GM18502 (cell line): ENCODE measurements at regions not wholly inside any gene's neighbourhood (a gene's known extent, or its start where the extent isn't known, plus 50 kb on each side); places are given as distances from the start of the nearest gene placed in this dataset.

Source experiments
- ATAC-seq: cut with Tn5 transposase; IDR thresholded peaks from one replicate; pipeline ENCODE4 v1.9.1; 2021; ENCODE audit warnings: mild to moderate bottlenecking; ENCODE audit not compliant: unreplicated experiment, poor library complexity

DNA sequence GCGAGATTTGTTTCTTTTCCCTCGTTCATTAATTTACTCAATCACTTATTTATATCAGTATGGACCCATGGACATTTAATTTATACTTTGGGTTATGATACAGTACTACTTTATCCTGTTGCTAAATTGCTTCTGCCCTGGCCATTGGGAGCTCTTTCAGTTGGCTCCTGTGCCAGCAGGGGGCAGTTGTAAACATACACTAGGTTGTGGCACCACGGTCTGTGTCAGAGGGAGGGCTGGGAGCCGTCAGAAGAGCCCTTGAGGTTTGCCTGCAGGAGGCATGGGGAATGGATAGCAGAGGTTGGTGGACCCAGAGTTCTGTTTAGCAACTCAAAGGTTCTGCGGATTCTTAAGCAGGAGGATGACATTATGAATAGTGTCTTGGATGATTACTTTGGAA lies 94.3 kb downstream of the ERCC5 start:
- ATAC-seq = no peak

DNA sequence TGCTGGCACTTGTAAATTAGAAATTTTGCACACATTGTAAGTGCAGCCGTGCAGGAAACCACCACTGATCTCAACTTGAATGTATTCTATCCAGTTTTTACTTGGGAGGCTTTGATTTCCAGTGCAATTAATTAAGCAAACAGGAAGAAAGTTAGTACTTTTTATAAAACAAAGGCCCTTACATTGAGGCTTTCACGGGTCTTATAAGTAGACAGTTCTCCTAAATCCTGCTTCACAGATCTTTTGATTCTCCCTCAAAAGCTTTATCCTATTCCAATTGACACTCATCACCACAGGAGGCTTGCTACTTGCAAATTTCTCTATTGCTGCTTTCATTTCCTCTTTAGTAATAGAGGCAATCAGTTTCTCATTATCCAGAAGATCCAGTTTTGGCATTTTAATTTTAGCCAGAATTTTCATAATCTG lies 90.1 kb downstream of the ERCC5 start:
- ATAC-seq = peak; percentile 70

DNA sequence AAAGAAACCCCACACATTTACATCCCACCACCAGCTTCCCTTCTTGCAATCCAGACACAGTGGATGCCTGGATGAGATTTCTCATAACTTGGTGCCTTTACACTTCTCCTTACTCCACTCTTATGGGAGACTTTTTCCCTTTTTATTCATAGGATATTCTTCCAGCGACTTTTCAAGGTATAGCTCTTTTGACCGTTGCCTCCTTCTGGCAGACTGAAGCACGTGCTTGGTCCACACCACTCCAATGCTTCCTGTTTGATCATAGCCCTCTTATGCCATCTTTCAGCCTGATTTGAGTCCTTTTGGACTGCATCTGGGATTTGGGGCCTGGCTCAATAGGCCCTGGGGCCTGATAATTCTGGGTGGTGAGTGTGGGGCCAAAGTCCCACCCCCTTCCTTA lies 87.7 kb downstream of the ERCC5 start:
- no peak for ATAC-seq

- no peak for ATAC-seq
Measured at GRCh38 chr13:102933122-102933521, 87.3 kb downstream of the ERCC5 start.

DNA sequence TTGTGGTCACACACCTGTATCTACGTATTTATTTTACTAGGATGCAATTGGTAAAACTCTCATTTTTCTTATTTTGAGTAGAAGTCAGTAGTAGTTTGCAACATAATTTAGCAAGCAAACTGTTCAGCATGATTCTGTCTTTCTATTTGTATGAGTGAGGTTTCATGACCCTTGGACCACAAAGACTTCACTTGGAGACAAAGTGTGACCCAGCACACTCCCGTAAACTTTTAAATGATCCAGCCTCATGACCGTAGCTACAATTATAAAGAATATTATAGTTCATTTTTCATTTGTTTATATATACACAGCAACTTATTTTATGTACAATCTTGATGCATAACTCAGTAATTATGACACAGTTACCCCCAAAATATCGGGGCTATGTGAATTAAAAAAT lies 86.5 kb downstream of the ERCC5 start:
- ATAC-seq = no peak

DNA sequence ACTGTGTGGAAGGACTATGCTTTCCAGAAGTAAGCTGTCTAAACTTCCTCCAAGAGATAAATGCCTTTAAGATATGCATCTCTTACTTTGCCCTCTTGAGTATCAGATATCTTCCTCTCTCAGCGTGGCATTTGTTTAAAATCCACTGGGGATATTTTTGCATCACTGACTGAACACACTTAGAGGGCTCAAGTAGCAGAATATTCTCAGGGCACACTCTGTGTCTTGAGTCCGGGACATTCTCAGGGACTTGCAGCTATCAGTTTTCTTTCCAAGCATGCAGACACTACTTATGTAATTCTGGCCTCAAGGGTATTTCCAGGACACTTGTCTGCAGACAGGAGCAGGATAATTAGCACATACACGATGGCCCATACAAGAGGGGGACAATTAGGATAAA lies 84.7 kb downstream of the ERCC5 start:
- peak; percentile 43 for ATAC-seq

GRCh38 chr13:102928941-102929675 lies 83.3 kb downstream of the ERCC5 start:
- no peak for ATAC-seq
